HG03135 (cell line): ENCODE measurements at regions not wholly inside any gene's neighbourhood (a gene's known extent, or its start where the extent isn't known, plus 50 kb on each side); places are given as distances from the start of the nearest gene placed in this dataset.

Experiments
- ATAC-seq: cut with Tn5 transposase; IDR thresholded peaks from one replicate; pipeline ENCODE4 v1.9.1; 2021; ENCODE audit warnings: mild to moderate bottlenecking, moderate library complexity; ENCODE audit not compliant: unreplicated experiment

- no peak for ATAC-seq
Measured at GRCh38 chr12:23428758-23429157, 520.7 kb downstream of the SOX5 start.

GRCh38 chr12:23431006-23431405 lies 518.5 kb downstream of the SOX5 start:
- ATAC-seq, result no peak

- ATAC-seq, result no peak
Measured at GRCh38 chr12:23433121-23433520, 516.3 kb downstream of the SOX5 start.

GRCh38 chr12:23434154-23434553 lies 515.3 kb downstream of the SOX5 start:
- ATAC-seq, result no peak

- no peak for ATAC-seq
Measured at GRCh38 chr12:23446746-23447145, 502.7 kb downstream of the SOX5 start.

GRCh38 chr12:23450810-23451209 lies 498.7 kb downstream of the SOX5 start:
- no peak for ATAC-seq

GRCh38 chr12:23455283-23455682 lies 494.2 kb downstream of the SOX5 start:
- ATAC-seq, result no peak

- no peak for ATAC-seq
Measured at GRCh38 chr12:23458640-23459039, 490.8 kb downstream of the SOX5 start.

- no peak for ATAC-seq
Measured at GRCh38 chr12:23462546-23462945, 486.9 kb downstream of the SOX5 start.

- no peak for ATAC-seq
Measured at GRCh38 chr12:23463172-23463571, 486.3 kb downstream of the SOX5 start.

- no peak for ATAC-seq
Measured at GRCh38 chr12:23464241-23464812, 485.1 kb downstream of the SOX5 start.

GRCh38 chr12:23472329-23472971 lies 477.0 kb downstream of the SOX5 start:
- no peak for ATAC-seq

GRCh38 chr12:23473071-23473470 lies 476.4 kb downstream of the SOX5 start:
- no peak for ATAC-seq

GRCh38 chr12:23474438-23474976 lies 475.0 kb downstream of the SOX5 start:
- no peak for ATAC-seq
